Sigmoid colon (tissue), 6 donors: ENCODE measurements at regions not wholly inside any gene's neighbourhood (a gene's known extent, or its start where the extent isn't known, plus 50 kb on each side); places are given as distances from the start of the nearest gene placed in this dataset.

Source experiments
- DNase-seq: peaks from one replicate; pipeline ENCODE4 v3.0.0-alpha.2; 2019
- H3K27ac ChIP-seq, 4 donors: fragments of 200-600 bp; sonication (generic); one replicate each; pipeline ENCODE4 v1.5.1; 2016 to 2019; ENCODE audit warnings: mild to moderate bottlenecking in 1 of 4
- H3K27me3 ChIP-seq, 3 donors: fragments of 200-600 bp; sonication (generic); one replicate each; pipeline ENCODE4 v1.5.1; 2019; ENCODE audit warnings: mild to moderate bottlenecking in 1 of 3
- H3K36me3 ChIP-seq, 4 donors: fragments of 200-600 bp; sonication (generic); one replicate each; pipeline ENCODE4 v1.5.1; 2016 to 2019
- H3K4me1 ChIP-seq, 4 donors: fragments of 200-600 bp; sonication (generic); one replicate each; pipeline ENCODE4 v1.5.1; 2017 to 2019
- H3K4me3 ChIP-seq, 4 donors: fragments of 200-600 bp; sonication (generic); one replicate each; pipeline ENCODE4 v1.5.1; 2017 to 2019; ENCODE audit warnings: mild to moderate bottlenecking in 2 of 4, moderate library complexity in 1 of 4
- H3K9me3 ChIP-seq, 4 donors: fragments of 200-600 bp in 3 of 4; sonication (generic) in 3 of 4; one replicate each; pipeline versions ENCODE4 v1.5.1 to v1.6.1; 2013 to 2019
- EP300 ChIP-seq, 4 donors: sonication (generic); formaldehyde crosslinking; IDR thresholded peaks; one replicate each; pipeline ENCODE4 v1.6.1; 2017; ENCODE audit warnings: antibody characterized with exemption in 4 of 4
- POLR2A ChIP-seq, 2 donors: fragments of 450-650 bp; IDR thresholded peaks; one replicate each; pipeline ENCODE4 v1.6.1; 2016; ENCODE audit warnings: antibody characterized with exemption in 2 of 2, mild to moderate bottlenecking in 2 of 2, moderate library complexity in 2 of 2
- POLR2AphosphoS5 ChIP-seq, 4 donors: sonication (generic); formaldehyde crosslinking; IDR thresholded peaks; one replicate each; pipeline ENCODE4 v1.6.1; 2017; ENCODE audit warnings: antibody characterized with exemption in 4 of 4
- WGBS, 2 donors: extraction: QIAGEN DNeasy Blood & Tissue Kit; methylation state at CpG; one replicate each; pipeline ENCODE4 v1.1.7; 2013; 5-methylcytosine and 5-hydroxymethylcytosine counted together
- intact Hi-C: fragments of 100-400 bp; cut with DNase I; formaldehyde crosslinking; loops from one replicate; pipeline ENCODE4 v1.15.1; 2023
- TF ChIP-seq, protein P1 (sequence below), 4 experiments: fragments of 450-650 bp in 3 of 4; fragments of 200-600 bp in 1 of 4; IDR thresholded peaks; one replicate each; pipeline ENCODE4 v1.5.1; 2016 to 2019; ENCODE audit warnings: antibody characterized with exemption in 4 of 4, mild to moderate bottlenecking in 3 of 4, moderate library complexity in 2 of 4
- donor health status: healthy with polysubstance abuse.
- donor health status: healthy.

DNA sequence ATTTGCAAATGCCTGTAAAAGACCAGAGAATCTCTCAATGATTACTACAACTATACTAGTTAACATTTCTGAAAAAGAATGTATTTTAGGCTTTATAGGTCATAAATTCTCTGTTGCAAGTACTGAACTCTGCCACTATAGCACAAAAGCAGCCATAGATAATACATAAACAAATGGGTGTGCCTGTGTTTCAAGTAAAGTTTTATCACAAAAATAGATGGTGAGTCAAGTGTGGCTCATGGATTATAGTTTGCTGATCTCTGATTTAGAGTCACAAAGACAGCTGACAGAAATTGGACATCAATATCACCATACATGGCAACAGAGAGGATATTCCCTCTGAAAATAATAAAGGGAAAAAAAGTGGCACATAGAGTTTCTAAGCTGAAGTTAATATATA, 68.1 kb downstream of the FSCB start:
- intact Hi-C loops, result no loop called here
- TF ChIP-seq EP300 (IDR thresholded peaks at IDR 0.05), result no peak
- TF ChIP-seq POLR2AphosphoS5 (IDR thresholded peaks at IDR 0.05), result no peak
- TF ChIP-seq, protein P1, sequence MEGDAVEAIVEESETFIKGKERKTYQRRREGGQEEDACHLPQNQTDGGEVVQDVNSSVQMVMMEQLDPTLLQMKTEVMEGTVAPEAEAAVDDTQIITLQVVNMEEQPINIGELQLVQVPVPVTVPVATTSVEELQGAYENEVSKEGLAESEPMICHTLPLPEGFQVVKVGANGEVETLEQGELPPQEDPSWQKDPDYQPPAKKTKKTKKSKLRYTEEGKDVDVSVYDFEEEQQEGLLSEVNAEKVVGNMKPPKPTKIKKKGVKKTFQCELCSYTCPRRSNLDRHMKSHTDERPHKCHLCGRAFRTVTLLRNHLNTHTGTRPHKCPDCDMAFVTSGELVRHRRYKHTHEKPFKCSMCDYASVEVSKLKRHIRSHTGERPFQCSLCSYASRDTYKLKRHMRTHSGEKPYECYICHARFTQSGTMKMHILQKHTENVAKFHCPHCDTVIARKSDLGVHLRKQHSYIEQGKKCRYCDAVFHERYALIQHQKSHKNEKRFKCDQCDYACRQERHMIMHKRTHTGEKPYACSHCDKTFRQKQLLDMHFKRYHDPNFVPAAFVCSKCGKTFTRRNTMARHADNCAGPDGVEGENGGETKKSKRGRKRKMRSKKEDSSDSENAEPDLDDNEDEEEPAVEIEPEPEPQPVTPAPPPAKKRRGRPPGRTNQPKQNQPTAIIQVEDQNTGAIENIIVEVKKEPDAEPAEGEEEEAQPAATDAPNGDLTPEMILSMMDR (IDR thresholded peaks at IDR 0.05), result no peak
- no peak for TF ChIP-seq POLR2A (IDR thresholded peaks at IDR 0.05)
- Histone ChIP-seq H3K36me3 (no peaks in the 10 kb centered on the region), H3K27ac (no peak overlapping the region), H3K9me3 (no peaks in the 10 kb centered on the region), H3K4me1 (no peaks in the 10 kb centered on the region), H3K27me3 (no peaks in the 10 kb centered on the region), H3K4me3 (no peak overlapping the region)
- no peak for DNase-seq

- Histone ChIP-seq H3K36me3 (no peaks in the 10 kb centered on the region), H3K4me3 (no peak overlapping the region), H3K9me3 (no peaks in the 10 kb centered on the region), H3K27me3 (no peaks in the 10 kb centered on the region), H3K4me1 (no peaks in the 10 kb centered on the region), H3K27ac (no peak overlapping the region)
- intact Hi-C loops, result no loop called here
- whole genome bisulfite sequencing, 2 donors, result 45 to 64% methylated on average over 1 of the region's 1 CpG
- TF ChIP-seq POLR2AphosphoS5 (IDR thresholded peaks at IDR 0.05) (no peak), EP300 (IDR thresholded peaks at IDR 0.05) (no peak), POLR2A (IDR thresholded peaks at IDR 0.05) (no peak)
- TF ChIP-seq, protein P1 (IDR thresholded peaks at IDR 0.05), result no peak
- no peak for DNase-seq
These were observed 68.9 kb downstream of the FSCB start for GRCh38 chr14:44438221-44438620.

GRCh38 chr14:44436458-44436857, 70.6 kb downstream of the FSCB start:
- intact Hi-C loops, result no loop called here
- Histone ChIP-seq H3K9me3 (no peaks in the 10 kb centered on the region), H3K27ac (no peak overlapping the region), H3K36me3 (no peaks in the 10 kb centered on the region), H3K27me3 (no peaks in the 10 kb centered on the region), H3K4me1 (no peaks in the 10 kb centered on the region), H3K4me3 (no peak overlapping the region)
- no peak for DNase-seq
- no peak for TF ChIP-seq EP300 (IDR thresholded peaks at IDR 0.05)
- TF ChIP-seq POLR2A (IDR thresholded peaks at IDR 0.05), result no peak
- TF ChIP-seq, protein P1 (IDR thresholded peaks at IDR 0.05), result no peak
- TF ChIP-seq POLR2AphosphoS5 (IDR thresholded peaks at IDR 0.05), result no peak

- Histone ChIP-seq H3K27me3 (no peaks in the 10 kb centered on the region), H3K27ac (no peak overlapping the region), H3K36me3 (no peaks in the 10 kb centered on the region), H3K9me3 (no peaks in the 10 kb centered on the region), H3K4me3 (no peak overlapping the region), H3K4me1 (no peaks in the 10 kb centered on the region)
- WGBS, 2 donors, result 11 to 60% methylated on average over 3 of the region's 3 CpGs
- no peak for DNase-seq
- no peak for TF ChIP-seq POLR2AphosphoS5 (IDR thresholded peaks at IDR 0.05)
- TF ChIP-seq POLR2A (IDR thresholded peaks at IDR 0.05), result no peak
- no peak for TF ChIP-seq EP300 (IDR thresholded peaks at IDR 0.05)
- TF ChIP-seq, protein P1 (IDR thresholded peaks at IDR 0.05), result no peak
- intact Hi-C loops, result no loop called here
These were observed 78.7 kb downstream of the FSCB start for GRCh38 chr14:44428231-44428945.

DNA sequence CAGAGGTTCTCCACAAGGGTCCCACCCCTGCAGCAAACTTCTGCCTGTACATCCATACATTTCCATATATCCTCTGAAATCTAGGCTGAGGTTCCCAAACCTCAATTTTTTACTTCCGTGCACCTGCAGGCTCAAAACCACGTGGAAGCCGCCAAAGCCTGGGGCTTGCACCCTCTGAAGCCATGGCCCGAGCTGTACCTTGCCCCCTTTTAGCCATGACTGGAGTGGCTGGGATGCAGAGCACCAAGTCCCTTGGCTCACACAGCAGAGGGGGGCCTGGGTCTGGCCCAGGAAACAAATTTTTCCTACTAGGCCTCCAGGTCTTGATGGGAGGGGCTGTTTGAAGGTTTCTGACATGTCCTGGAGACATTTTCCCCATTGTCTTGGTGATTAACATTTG, 84.4 kb downstream of the FSCB start:
- H3K36me3 ChIP-seq, result no peaks in the 10 kb centered on the region
- 92 to 97% methylated on average over 4 of the region's 4 CpGs for WGBS, 2 donors
- no peaks in the 10 kb centered on the region for H3K9me3 ChIP-seq
- no peak for DNase-seq
- H3K27ac ChIP-seq, result no peak overlapping the region
- no peaks in the 10 kb centered on the region for H3K27me3 ChIP-seq
- TF ChIP-seq POLR2AphosphoS5 (IDR thresholded peaks at IDR 0.05) (no peak), EP300 (IDR thresholded peaks at IDR 0.05) (no peak), POLR2A (IDR thresholded peaks at IDR 0.05) (no peak)
- TF ChIP-seq, protein P1 (IDR thresholded peaks at IDR 0.05), result no peak
- intact Hi-C loops, result no loop called here
- H3K4me1 ChIP-seq, result no peaks in the 10 kb centered on the region
- H3K4me3 ChIP-seq, result no peak overlapping the region
